GM18868 (cell line): ENCODE measurements at regions not wholly inside any gene's neighbourhood (a gene's known extent, or its start where the extent isn't known, plus 50 kb on each side); places are given as distances from the start of the nearest gene placed in this dataset.

ENCODE experiments used
- ATAC-seq: cut with Tn5 transposase; IDR thresholded peaks from one replicate; pipeline ENCODE4 v1.9.1; 2021; ENCODE audit warnings: mild to moderate bottlenecking, moderate library complexity; ENCODE audit not compliant: unreplicated experiment

- no peak for ATAC-seq
Observed at GRCh38 chr3:159593927-159594605, 394.6 kb upstream of the IL12A start.

GRCh38 chr3:159600291-159600690 lies 388.3 kb upstream of the IL12A start:
- no peak for ATAC-seq

GRCh38 chr3:159604151-159604581 lies 384.5 kb upstream of the IL12A start:
- ATAC-seq, result no peak

GRCh38 chr3:159605101-159605500 lies 383.5 kb upstream of the IL12A start:
- no peak for ATAC-seq

- no peak for ATAC-seq
Observed at GRCh38 chr3:159605776-159606175, 382.9 kb upstream of the IL12A start.

GRCh38 chr3:159607856-159608255 lies 380.8 kb upstream of the IL12A start:
- ATAC-seq, result no peak

GRCh38 chr3:159608311-159608710 lies 380.3 kb upstream of the IL12A start:
- ATAC-seq, result no peak

GRCh38 chr3:159609625-159610024 lies 379.0 kb upstream of the IL12A start:
- no peak for ATAC-seq

GRCh38 chr3:159616234-159616825 lies 372.3 kb upstream of the IL12A start:
- no peak for ATAC-seq

GRCh38 chr3:159619341-159619885 lies 369.2 kb upstream of the IL12A start:
- ATAC-seq, result no peak

- no peak for ATAC-seq
Observed at GRCh38 chr3:159620281-159620680, 368.4 kb upstream of the IL12A start.

- ATAC-seq, result no peak
Observed at GRCh38 chr3:159620873-159621272, 367.8 kb upstream of the IL12A start.

- ATAC-seq, result no peak
Observed at GRCh38 chr3:159624616-159625015, 364.0 kb upstream of the IL12A start.

GRCh38 chr3:159625594-159625993 lies 363.0 kb upstream of the IL12A start:
- no peak for ATAC-seq

- ATAC-seq, result no peak
Observed at GRCh38 chr3:159626598-159626997, 362.0 kb upstream of the IL12A start.

- ATAC-seq, result no peak
Observed at GRCh38 chr3:159627229-159627628, 361.4 kb upstream of the IL12A start.

GRCh38 chr3:159627634-159628033 lies 361.0 kb upstream of the IL12A start:
- ATAC-seq, result no peak

GRCh38 chr3:159629329-159630084 lies 359.1 kb upstream of the IL12A start:
- ATAC-seq, result no peak

GRCh38 chr3:159631226-159631625 lies 357.4 kb upstream of the IL12A start:
- no peak for ATAC-seq

- no peak for ATAC-seq
Observed at GRCh38 chr3:159632128-159632527, 356.5 kb upstream of the IL12A start.

- ATAC-seq, result no peak
Observed at GRCh38 chr3:159632851-159633250, 355.8 kb upstream of the IL12A start.

- no peak for ATAC-seq
Observed at GRCh38 chr3:159634483-159634882, 354.2 kb upstream of the IL12A start.
